T47D (cell line): ENCODE measurements at regions not wholly inside any gene's neighbourhood (a gene's known extent, or its start where the extent isn't known, plus 50 kb on each side); places are given as distances from the start of the nearest gene placed in this dataset.

Experiments
- DNase-seq, 2 experiments: peaks; one replicate each; pipeline versions ENCODE4 v3.0.0 to v3.0.0-alpha.2; 2011 to 2012; ENCODE audit warnings: low read depth in 1 of 2, low spot score in 1 of 2
- JUND ChIP-seq: IDR thresholded peaks from 2 replicates; pipeline ENCODE4 v1.6.1; 2012; ENCODE audit warnings: low read depth
- in situ Hi-C: cut with HindIII; loops from 2 replicates; pipeline ENCODE4 v1.10.0; 2016; ENCODE audit warnings: low sequenced_read_pairs, low pct_unique_long_range_greater_than_20kb

DNA sequence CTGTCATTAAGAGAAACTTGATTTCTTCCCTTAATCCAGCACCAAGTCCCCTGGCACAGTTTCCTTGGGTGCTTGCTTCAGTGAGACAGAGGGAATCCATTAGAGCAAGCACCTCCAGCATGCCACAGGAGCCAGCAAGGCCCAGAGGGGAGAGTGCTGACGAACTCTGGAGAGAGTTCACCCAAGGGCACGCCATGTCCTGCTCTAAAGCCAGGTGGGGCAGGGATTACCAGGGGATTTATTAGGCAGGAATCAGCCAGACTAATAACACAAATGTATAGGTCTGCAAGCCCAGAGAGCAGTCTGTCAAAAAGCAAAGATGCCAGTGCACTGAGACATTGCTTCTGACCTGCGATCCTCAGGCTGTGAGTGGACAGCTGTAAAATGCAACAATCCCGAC lies 155.4 kb upstream of the SYNDIG1 start:
- DNase-seq: no peak
- TF ChIP-seq JUND: no peak
- in situ Hi-C loops: no loop called here

DNA sequence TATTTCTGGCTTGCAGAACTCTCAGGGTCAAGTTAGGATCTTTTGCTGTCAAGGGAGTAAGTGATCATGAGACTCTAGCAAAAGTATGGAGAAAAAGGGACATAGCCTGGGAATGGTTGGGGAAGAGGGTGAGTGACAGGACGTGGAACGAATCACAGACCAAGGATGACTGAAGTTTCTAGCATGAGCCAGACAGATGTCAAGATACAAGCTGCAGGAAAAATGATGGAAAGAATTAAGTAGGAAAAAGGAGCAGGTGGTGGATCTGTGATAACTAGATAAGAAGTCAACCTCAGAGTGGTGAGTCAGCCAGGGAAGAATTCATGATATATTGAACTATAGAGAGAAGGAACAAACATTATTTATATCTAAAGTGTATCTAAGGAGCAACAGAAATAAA lies 159.8 kb upstream of the SYNDIG1 start:
- peak in 1 of 2 experiments; percentile 18 for DNase-seq
- no peak for TF ChIP-seq JUND
- in situ Hi-C loops: no loop called here

DNA sequence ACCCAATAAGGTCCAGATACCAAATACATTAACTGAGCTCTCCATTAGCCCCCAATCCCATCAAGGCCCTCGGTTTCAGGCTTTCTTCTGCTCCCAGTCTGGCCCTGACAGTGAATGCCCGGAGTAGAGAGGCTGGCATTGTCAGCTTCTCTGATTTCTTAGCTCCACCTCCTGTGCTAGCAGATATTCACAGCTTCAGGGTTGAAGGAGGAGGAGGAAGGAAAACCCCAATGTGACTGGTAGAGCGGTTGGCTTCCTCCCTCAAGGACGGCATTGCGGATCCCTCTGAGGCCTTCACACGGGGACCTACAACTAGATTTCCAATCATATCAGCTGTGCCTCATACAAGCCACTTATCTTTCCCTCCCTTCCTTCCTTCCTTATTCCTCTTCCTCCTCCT lies 164.1 kb upstream of the SYNDIG1 start:
- no peak for TF ChIP-seq JUND
- DNase-seq: no peak
- in situ Hi-C loops: no loop called here

DNA sequence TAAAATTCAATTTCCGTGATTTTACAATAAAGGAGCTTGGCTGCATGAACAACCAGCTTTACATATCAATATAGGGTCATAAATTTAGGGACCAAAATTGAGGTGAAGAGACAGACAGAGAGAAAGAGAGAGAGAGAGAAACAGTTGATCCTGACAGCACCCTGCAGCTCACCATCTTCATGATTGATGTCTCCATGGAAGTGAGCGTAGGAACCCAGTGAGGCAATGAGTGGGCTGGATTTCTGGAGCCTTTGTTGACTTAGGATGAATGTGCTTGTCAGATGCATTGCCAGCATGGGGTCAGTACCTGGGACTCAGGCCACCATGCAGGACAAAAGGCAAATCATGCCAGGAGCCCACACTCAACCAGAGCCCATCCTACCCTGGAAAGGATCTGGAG lies 165.1 kb upstream of the SYNDIG1 start:
- no peak for DNase-seq
- no peak for TF ChIP-seq JUND
- in situ Hi-C loops: no loop called here

DNA sequence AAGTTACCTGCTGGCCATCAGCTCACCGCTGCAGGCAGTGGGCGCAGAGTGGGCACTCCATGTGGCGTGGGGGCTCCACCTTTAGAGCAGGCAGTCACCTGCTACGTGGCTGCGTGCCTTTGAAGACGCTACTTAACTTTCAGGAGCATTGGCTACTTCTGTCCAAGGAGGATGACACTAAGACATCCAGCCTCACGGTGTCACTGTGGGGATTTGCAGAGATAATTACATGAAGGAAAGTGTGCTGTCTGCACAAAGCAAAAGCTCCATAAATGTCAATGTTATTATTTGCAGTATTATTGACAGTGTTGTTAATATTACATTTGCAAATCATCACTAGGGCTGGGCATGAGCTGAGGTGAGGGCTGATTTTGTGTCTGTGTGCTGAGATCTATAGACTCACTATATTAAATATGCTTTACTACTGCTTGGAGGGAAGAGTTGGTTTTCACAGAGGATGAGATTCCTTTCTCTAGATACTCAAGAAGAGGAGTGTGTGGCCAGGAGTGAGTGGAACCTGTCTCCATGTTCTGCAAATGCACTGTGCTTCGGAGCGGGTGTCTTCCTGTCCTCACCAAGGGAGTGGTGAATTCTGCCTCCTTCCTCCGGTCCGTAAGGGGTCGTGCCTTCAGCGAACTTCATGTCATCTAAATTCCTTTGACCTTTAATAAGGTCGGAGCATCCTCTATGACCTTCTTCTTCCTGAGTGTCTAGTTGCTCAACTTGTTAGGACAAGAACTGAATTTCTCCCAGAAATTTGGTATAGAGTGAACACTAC lies 165.8 kb upstream of the SYNDIG1 start:
- in situ Hi-C loops: no loop called here
- no peak for TF ChIP-seq JUND
- DNase-seq: peak in 1 of 2 experiments; percentile 61

DNA sequence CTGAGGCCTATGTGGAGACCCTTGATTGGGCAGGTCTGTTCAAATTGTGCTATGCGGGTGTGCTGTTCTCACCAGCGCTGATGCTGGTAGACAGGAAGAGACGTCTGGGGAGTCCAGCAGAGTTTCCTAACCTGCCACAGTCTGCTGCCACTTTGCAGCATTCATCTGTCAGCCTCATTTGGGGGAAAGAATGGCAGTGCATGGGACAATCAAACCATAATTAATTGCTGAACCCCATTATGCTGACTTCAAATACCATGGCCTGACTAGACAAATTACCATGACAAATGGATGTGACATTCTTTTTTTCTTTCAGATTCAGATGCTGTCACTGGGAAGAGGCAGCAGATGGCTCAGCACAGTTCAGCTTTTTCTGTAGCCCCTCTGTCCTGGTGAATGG lies 171.4 kb upstream of the SYNDIG1 start:
- in situ Hi-C loops: no loop called here
- DNase-seq: no peak
- no peak for TF ChIP-seq JUND

DNA sequence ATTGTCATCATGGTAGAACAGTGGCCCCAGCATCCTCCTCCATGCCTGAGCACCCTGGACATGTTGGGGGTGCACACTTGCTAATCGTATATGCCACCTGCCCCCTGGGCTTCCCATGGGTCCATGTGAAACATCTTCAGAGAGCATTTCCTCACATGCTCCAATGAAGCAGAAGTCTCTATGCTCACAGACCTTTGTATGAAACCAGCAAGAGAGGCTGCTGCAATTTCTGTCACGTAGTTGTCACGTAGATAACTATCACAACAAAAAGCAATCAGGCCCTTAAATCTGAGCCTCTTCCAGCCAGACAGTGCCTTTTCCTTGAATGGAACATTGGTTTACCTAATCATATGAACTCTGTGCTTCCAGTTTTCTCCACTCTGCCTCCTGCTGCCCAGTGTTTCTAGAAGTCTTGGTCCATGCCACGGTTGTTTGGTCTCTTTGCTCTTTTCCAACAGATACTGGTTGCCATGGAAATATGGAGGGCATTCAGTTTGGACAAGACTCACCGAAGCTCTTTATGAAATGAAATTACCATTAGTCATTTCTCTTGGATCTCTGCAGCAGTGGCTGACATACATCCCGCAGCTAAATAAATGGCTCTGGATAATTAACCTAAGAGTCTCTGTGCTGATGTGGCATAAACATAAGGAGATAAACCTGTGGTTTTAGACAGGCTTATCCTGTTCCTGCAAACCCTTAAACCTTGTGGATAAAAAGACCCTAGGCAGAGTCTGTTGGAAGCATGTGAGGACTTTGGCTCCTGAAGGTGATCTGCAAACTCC lies 172.8 kb upstream of the SYNDIG1 start:
- in situ Hi-C loops: no loop called here
- no peak for TF ChIP-seq JUND
- no peak for DNase-seq

DNA sequence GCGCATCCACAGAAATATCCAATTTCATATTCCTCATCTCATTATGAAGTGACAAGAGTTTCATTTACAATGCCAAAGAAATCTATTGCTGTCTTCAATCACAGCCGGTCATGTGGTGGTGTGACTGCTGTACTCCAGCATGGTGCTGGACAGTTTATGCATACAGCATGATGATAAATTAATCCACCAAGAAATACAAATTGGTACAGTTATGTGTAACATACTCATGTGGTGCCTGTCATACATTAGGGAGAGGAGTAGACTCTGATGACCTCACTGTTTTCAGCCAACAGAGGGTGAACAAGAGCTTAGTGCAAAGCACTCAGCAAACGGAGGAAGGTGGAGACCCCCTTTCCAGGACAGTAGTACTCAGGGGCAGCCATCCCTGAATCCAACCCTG lies 178.4 kb upstream of the SYNDIG1 start:
- DNase-seq: no peak
- in situ Hi-C loops: no loop called here
- TF ChIP-seq JUND: no peak

DNA sequence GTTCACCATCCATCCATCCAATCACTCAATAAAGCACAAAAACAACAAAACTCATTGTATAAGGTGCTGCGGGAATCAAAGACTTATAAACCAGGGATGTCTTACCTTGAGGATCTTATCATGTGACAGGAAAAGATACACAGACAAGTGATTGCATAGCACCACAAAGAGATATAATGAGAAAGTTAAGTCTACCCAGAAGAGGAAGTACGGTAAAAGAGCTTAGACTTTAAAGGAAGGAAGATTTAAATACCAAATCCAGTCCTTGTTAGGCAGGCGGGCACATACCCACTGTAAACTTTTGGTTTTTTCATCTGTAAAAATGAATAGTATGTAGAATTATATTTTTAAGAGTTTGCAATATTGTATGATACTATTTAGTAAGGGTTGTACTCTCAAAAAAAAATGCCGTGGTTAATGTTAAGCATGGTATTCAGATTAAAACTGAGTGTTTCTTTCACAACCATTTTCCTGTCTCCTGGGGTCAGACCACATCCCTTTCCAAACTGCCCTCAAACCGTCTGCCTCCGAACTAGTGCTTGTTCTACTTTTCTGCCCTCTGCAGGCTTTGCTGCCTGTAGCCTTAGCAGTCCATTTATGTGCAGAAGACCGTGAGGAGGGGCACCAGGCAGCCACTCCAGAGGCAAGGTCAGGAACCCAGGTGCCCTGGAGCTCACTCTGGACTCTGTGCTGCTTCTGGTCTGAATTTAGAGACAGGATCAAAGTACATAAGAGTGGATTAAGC lies 179.5 kb upstream of the SYNDIG1 start:
- no peak for TF ChIP-seq JUND
- DNase-seq: no peak

DNA sequence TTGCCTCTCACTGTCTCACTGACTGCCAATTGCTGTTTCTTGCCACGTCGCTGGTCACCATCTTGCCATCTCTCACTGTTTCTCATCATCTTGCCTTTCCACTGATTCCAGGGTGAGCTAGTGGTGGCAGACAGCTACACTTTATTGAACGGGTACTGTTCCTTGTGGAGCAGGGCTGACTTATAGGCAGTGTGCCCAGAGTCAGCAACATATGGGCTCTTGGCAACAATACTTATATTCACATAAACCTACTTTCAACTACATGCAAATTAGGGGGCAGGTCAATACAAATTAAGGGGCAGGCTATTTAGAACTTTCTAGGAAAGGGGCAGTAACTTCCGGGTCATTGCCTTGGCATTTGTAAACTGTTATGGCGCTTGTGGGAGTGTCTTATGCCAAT lies 186.2 kb upstream of the SYNDIG1 start:
- TF ChIP-seq JUND: no peak
- DNase-seq: peak in 1 of 2 experiments; percentile 5
- in situ Hi-C loops: no loop called here

More for the DNA sequence above, 179.5 kb upstream of the SYNDIG1 start:
- in situ Hi-C loops: no loop called here

DNA sequence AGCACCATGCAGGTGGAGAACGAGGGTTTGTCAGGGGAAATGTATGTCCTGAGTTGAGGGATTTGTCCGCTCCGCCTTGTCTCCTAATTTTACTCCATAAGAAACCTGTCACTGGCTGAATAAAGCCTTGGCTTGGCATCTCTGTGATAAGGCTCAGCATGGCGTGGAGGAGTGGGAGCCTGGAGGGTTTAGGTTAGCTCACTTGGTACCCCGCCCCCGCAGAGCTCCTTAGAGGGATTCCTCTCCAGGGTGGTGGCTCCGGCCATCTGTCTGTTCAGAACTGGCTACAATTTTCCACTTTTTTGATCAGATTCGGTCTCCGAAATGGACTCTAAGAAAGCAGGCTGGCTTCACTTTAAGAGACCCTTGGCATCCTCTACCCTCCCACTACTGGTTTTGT lies 192.2 kb upstream of the SYNDIG1 start:
- no peak for TF ChIP-seq JUND
- in situ Hi-C loops: no loop called here
- no peak for DNase-seq

DNA sequence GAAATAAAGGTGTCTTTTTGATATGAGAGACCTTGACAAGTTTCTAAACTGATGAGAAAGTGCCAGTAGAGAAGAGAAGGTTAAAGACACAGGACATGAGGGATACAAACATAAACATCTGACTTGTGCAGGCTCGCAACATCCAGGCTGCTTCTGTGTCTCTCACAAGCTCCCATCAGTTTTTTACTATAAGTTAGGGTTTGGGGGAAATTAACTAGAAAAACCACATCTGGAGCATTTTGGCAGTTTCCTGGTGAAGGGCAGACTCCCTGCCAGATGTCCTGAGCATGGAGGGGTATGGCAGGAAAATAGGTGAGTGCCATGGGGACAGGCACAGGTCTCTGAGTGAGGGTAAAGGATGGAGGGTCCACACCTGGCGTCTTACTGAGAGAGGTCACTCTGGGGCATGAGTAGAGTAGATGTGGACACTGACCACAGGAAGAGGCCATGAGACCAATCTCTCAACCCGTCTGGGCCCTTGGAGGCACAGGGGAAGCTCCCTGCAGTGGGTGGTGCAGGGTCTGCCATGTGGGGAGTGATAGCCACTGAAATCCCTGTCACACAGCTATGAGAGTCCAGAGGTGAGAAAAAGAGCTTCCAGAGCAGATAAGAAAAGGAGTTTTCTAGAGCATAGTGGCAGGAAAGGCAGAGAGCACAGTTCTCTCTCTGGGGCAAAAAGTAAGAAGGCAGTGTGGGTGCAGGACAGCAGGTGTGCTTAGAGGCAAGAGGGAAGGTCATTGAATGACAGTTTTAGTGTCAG lies 193.3 kb upstream of the SYNDIG1 start:
- in situ Hi-C loops: no loop called here
- DNase-seq: no peak
- no peak for TF ChIP-seq JUND
